Uterus (tissue), 3 donors: ENCODE measurements at regions not wholly inside any gene's neighbourhood (a gene's known extent, or its start where the extent isn't known, plus 50 kb on each side); places are given as distances from the start of the nearest gene placed in this dataset.

Experiments
- DNase-seq, 2 donors: peaks; one replicate each; pipeline ENCODE4 v3.0.0-alpha.2; 2019 to 2020
- H3K27ac ChIP-seq, 2 donors: fragments of 200-600 bp; sonication (generic); 1 replicate in 1 of 2; 2 replicates in 1 of 2; pipeline ENCODE4 v1.5.1; 2016 to 2018
- H3K27me3 ChIP-seq, 2 donors: fragments of 200-600 bp; sonication (generic); one replicate each; pipeline ENCODE4 v1.5.1; 2018 to 2019; ENCODE audit warnings: control low read depth in 1 of 2
- H3K36me3 ChIP-seq, 2 donors: fragments of 200-600 bp; sonication (generic); one replicate each; pipeline ENCODE4 v1.5.1; 2019; ENCODE audit warnings: control low read depth in 1 of 2
- H3K4me1 ChIP-seq, 2 donors: fragments of 200-600 bp; sonication (generic); one replicate each; pipeline ENCODE4 v1.5.1; 2018 to 2019; ENCODE audit warnings: control low read depth in 1 of 2
- H3K4me3 ChIP-seq, 2 donors: fragments of 200-600 bp; sonication (generic); 1 replicate in 1 of 2; 2 replicates in 1 of 2; pipeline ENCODE4 v1.5.1; 2018 to 2019; ENCODE audit warnings: mild to moderate bottlenecking in 1 of 2
- H3K9me3 ChIP-seq, 2 donors: fragments of 200-600 bp; sonication (generic); one replicate each; pipeline ENCODE4 v1.5.1; 2019; ENCODE audit warnings: control low read depth in 1 of 2
- POLR2A ChIP-seq, 2 donors: fragments of 450-650 bp; IDR thresholded peaks; one replicate each; pipeline ENCODE4 v1.6.1; 2016; ENCODE audit warnings: antibody characterized with exemption in 2 of 2, mild to moderate bottlenecking in 1 of 2, moderate library complexity in 1 of 2
- intact Hi-C: fragments of 100-400 bp; cut with DNase I; formaldehyde crosslinking; loops from one replicate; pipeline ENCODE4 v1.15.1; 2023; ENCODE audit warnings: low total_unique reads
- TF ChIP-seq, protein P1 (sequence below), 4 experiments: fragments of 200-600 bp in 2 of 4; fragments of 450-650 bp in 2 of 4; sonication (generic) in 2 of 4; IDR thresholded peaks; one replicate each; pipeline ENCODE4 v1.5.1; 2016 to 2019; ENCODE audit warnings: antibody characterized with exemption in 4 of 4, mild to moderate bottlenecking in 2 of 4, moderate library complexity in 1 of 4
- donor health status: DM: yes; HTN: yes; CAD: no.

DNA sequence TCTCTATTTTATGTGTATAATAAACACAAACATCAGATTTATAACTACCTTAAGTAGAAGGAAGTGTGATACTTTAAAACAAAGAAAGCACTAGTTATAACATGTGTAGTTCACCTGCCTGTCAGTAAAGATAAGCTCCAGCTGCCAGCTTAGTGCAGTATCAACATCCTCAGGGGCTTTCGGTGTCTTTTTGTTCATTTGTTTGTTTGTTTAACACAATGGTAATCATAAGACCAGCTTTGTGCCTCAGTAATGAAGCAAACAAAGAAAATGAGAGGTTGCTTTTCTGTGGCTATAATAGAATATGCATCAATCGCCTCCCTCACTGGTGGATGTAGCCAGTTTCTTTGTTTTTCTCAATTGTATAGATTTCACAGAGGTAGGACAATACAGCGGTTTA lies 1499.0 kb upstream of the TMEFF2 start:
- Histone ChIP-seq H3K4me1 (no peaks in the 10 kb centered on the region), H3K4me3 (no peak overlapping the region), H3K27me3 (no peaks in the 10 kb centered on the region), H3K9me3 (no peaks in the 10 kb centered on the region), H3K36me3 (no peaks in the 10 kb centered on the region), H3K27ac (no peak overlapping the region)
- TF ChIP-seq, protein P1, sequence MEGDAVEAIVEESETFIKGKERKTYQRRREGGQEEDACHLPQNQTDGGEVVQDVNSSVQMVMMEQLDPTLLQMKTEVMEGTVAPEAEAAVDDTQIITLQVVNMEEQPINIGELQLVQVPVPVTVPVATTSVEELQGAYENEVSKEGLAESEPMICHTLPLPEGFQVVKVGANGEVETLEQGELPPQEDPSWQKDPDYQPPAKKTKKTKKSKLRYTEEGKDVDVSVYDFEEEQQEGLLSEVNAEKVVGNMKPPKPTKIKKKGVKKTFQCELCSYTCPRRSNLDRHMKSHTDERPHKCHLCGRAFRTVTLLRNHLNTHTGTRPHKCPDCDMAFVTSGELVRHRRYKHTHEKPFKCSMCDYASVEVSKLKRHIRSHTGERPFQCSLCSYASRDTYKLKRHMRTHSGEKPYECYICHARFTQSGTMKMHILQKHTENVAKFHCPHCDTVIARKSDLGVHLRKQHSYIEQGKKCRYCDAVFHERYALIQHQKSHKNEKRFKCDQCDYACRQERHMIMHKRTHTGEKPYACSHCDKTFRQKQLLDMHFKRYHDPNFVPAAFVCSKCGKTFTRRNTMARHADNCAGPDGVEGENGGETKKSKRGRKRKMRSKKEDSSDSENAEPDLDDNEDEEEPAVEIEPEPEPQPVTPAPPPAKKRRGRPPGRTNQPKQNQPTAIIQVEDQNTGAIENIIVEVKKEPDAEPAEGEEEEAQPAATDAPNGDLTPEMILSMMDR (IDR thresholded peaks at IDR 0.05), result no peak
- DNase-seq, result no peak
- intact Hi-C loops, result no loop called here

DNA sequence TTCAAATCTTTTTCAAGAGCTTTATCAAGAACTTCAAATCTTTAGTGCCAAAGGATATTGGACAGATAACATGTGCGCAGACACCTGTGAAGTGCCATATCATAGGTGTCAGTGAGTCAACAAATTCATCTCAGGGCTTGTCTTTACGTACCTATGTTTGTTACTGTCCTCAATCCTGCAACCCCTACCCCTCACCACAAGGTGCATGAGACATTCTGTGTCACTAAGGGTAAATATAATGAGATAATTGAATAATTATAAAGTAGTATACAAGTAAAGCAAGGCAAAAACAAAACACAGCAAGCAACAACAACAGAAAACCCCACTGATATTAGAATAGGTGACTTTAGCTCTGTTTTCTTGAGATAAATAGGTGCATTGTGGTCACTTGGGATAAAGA lies 1495.8 kb upstream of the TMEFF2 start:
- Histone ChIP-seq H3K4me1 (no peaks in the 10 kb centered on the region), H3K9me3 (no peaks in the 10 kb centered on the region), H3K36me3 (no peaks in the 10 kb centered on the region), H3K27me3 (no peaks in the 10 kb centered on the region), H3K27ac (no peak overlapping the region), H3K4me3 (no peak overlapping the region)
- intact Hi-C loops, result no loop called here
- DNase-seq, result no peak
- TF ChIP-seq, protein P1 (IDR thresholded peaks at IDR 0.05), result no peak
- TF ChIP-seq POLR2A (IDR thresholded peaks at IDR 0.05), result no peak

DNA sequence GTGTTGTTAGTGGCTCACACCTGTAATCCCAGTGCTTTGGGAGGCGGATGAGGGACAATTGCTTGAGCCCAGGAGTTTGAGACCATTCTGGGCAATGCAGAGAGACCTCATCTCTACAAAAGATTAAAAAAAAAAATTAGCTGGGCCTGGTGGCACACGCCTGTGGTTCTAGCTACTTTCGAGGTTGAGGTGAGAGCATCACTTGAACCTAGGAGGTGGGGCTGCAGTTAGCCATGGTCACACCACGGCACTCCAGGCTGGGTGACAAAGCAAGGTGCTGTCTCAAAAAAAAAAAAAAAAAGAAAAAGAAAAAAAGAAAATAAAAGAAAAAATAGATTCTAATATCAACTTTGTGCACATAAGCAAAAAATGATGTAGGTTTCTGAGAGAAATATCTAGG lies 1492.5 kb upstream of the TMEFF2 start:
- TF ChIP-seq, protein P1 (IDR thresholded peaks at IDR 0.05), result no peak
- TF ChIP-seq POLR2A (IDR thresholded peaks at IDR 0.05), result no peak
- no peak overlapping the region for H3K27ac ChIP-seq
- H3K4me1 ChIP-seq, result no peaks in the 10 kb centered on the region
- no peaks in the 10 kb centered on the region for H3K9me3 ChIP-seq
- no peak for DNase-seq
- no peaks in the 10 kb centered on the region for H3K36me3 ChIP-seq
- no peaks in the 10 kb centered on the region for H3K27me3 ChIP-seq
- no peak overlapping the region for H3K4me3 ChIP-seq
- intact Hi-C loops, result no loop called here

DNA sequence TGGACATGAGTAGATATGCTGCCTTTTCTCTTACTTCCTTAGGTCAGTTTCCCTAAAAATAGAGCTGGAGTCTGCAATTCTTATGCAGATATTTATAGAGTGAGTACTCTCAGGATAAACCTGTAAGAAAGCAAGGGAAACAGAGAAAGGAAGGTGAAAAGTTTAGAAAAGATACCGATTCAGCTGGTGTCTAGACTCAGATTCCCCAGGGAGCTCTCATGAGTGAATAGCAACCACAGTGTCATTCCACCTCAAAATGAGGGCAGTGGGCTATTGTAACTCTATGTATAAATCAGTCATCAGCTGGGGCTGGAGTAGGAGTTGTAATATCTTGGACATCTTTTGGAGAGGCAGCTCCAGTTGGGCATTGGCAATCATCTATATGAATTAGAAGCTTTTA lies 1485.1 kb upstream of the TMEFF2 start:
- DNase-seq, result no peak
- no peak overlapping the region for H3K27ac ChIP-seq
- H3K36me3 ChIP-seq, result no peaks in the 10 kb centered on the region
- H3K27me3 ChIP-seq, result no peaks in the 10 kb centered on the region
- H3K9me3 ChIP-seq, result no peaks in the 10 kb centered on the region
- TF ChIP-seq, protein P1 (IDR thresholded peaks at IDR 0.05), result no peak
- no peak for TF ChIP-seq POLR2A (IDR thresholded peaks at IDR 0.05)
- no peaks in the 10 kb centered on the region for H3K4me1 ChIP-seq
- no peak overlapping the region for H3K4me3 ChIP-seq
- intact Hi-C loops, result no loop called here

DNA sequence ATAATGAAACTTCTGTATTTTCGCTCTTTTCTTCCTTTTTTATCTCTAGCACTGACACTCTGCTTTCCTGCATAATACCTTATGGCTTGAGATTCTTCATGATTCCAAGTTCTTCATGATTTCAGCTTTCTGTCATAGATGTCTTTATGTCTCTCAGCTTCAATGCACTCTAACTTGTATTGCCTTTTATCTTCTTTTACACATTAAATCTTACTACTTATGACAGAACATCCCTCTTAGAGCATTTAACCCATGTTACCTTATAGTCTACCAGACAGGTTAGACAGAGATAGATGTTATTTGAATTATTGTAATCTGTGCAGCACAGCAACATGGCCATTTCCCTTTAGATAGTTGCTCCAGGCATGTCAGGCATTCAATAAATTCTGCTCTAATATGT lies 1475.7 kb upstream of the TMEFF2 start:
- Histone ChIP-seq H3K4me1 (no peaks in the 10 kb centered on the region), H3K36me3 (no peaks in the 10 kb centered on the region), H3K27me3 (no peaks in the 10 kb centered on the region), H3K4me3 (no peak overlapping the region), H3K9me3 (no peaks in the 10 kb centered on the region), H3K27ac (no peak overlapping the region)
- intact Hi-C loops, result no loop called here
- TF ChIP-seq, protein P1 (IDR thresholded peaks at IDR 0.05), result no peak
- no peak for TF ChIP-seq POLR2A (IDR thresholded peaks at IDR 0.05)
- no peak for DNase-seq
